HepG2 (cell line): ENCODE measurements at regions not wholly inside any gene's neighbourhood (a gene's known extent, or its start where the extent isn't known, plus 50 kb on each side); places are given as distances from the start of the nearest gene placed in this dataset.

Source experiments
- GATAD2A ChIP-seq: IDR thresholded peaks from 2 replicates; pipeline ENCODE4 v1.6.1; 2016
- KDM3A ChIP-seq: IDR thresholded peaks from 2 replicates; pipeline ENCODE4 v1.6.1; 2018; ENCODE audit warnings: low read depth, missing compliant biosample characterization
- KMT2B ChIP-seq: IDR thresholded peaks from 2 replicates; pipeline ENCODE4 v1.6.1; 2016; ENCODE audit warnings: missing genetic modification reagents, missing compliant biosample characterization
- NR2C2 ChIP-seq: sonication (generic); formaldehyde crosslinking; IDR thresholded peaks from 2 replicates; pipeline ENCODE4 v1.4.0; 2020; ENCODE audit warnings: missing genetic modification reagents, mild to moderate bottlenecking, moderate library complexity, borderline replicate concordance
- ONECUT2 ChIP-seq: sonication (generic); formaldehyde crosslinking; IDR thresholded peaks from 2 replicates; pipeline ENCODE4 v1.4.0; 2020; ENCODE audit warnings: missing genetic modification reagents
- PAF1 ChIP-seq: IDR thresholded peaks from 2 replicates; pipeline ENCODE4 v1.6.1; 2016; ENCODE audit warnings: missing genetic modification reagents, missing compliant biosample characterization
- PRPF4 ChIP-seq: fragments of 200-400 bp; formaldehyde crosslinking; IDR thresholded peaks from 2 replicates; pipeline ENCODE4 v1.6.1; 2016; ENCODE audit warnings: low read length, low read depth; ENCODE audit not compliant: poor library complexity, severe bottlenecking
- SALL1 ChIP-seq: sonication (generic); formaldehyde crosslinking; IDR thresholded peaks from 2 replicates; pipeline ENCODE4 v1.8.0; 2022; ENCODE audit warnings: mild to moderate bottlenecking, missing genetic modification reagents
- SRSF9 ChIP-seq: fragments of 200-400 bp; formaldehyde crosslinking; IDR thresholded peaks from 2 replicates; pipeline ENCODE4 v1.6.1; 2018; ENCODE audit warnings: borderline replicate concordance, mild to moderate bottlenecking, low read depth, low read length; ENCODE audit not compliant: insufficient read depth, poor library complexity, severe bottlenecking
- TBL1XR1 ChIP-seq: fragments of 150-350 bp; IDR thresholded peaks from 2 replicates; pipeline ENCODE4 v1.6.1; 2014; ENCODE audit warnings: borderline replicate concordance, low read length; ENCODE audit not compliant: partially characterized antibody
- TBP ChIP-seq: sonication (generic); formaldehyde crosslinking; IDR thresholded peaks from 2 replicates; pipeline ENCODE4 v1.5.0; 2020; ENCODE audit warnings: missing genetic modification reagents
- ZNF431 ChIP-seq: sonication (generic); formaldehyde crosslinking; IDR thresholded peaks from 2 replicates; pipeline ENCODE4 v1.9.0; 2022; ENCODE audit warnings: missing genetic modification reagents, low read depth, mild to moderate bottlenecking, borderline replicate concordance
- ZNF773 ChIP-seq: sonication (generic); formaldehyde crosslinking; IDR thresholded peaks from 2 replicates; pipeline ENCODE4 v1.4.0; 2020; ENCODE audit warnings: missing genetic modification reagents, borderline replicate concordance
- TF ChIP-seq, protein P1 (sequence below), 2 experiments: sonication (generic) in 1 of 2; formaldehyde crosslinking in 1 of 2; IDR thresholded peaks; 2 replicates each; pipeline versions ENCODE4 v1.4.0 to v1.6.1; 2018 to 2020; ENCODE audit warnings: missing genetic modification reagents in 2 of 2, borderline replicate concordance in 1 of 2, low read depth in 1 of 2, mild to moderate bottlenecking in 1 of 2, missing biosample characterization in 1 of 2
- TF ChIP-seq, protein P2 (sequence below): sonication (generic); formaldehyde crosslinking; IDR thresholded peaks from 2 replicates; pipeline ENCODE4 v1.8.1; 2023; ENCODE audit warnings: missing genetic modification reagents, mild to moderate bottlenecking, borderline replicate concordance
- TF ChIP-seq, protein P3 (sequence below): IDR thresholded peaks from 2 replicates; pipeline ENCODE4 v1.6.1; 2016; ENCODE audit warnings: low read depth, control low read depth
- TF ChIP-seq, protein P4 (sequence below): sonication (generic); formaldehyde crosslinking; conservative IDR thresholded peaks from 2 replicates; pipeline ENCODE4 v1.4.0; 2020; ENCODE audit warnings: mild to moderate bottlenecking, missing genetic modification reagents, moderate library complexity

DNA sequence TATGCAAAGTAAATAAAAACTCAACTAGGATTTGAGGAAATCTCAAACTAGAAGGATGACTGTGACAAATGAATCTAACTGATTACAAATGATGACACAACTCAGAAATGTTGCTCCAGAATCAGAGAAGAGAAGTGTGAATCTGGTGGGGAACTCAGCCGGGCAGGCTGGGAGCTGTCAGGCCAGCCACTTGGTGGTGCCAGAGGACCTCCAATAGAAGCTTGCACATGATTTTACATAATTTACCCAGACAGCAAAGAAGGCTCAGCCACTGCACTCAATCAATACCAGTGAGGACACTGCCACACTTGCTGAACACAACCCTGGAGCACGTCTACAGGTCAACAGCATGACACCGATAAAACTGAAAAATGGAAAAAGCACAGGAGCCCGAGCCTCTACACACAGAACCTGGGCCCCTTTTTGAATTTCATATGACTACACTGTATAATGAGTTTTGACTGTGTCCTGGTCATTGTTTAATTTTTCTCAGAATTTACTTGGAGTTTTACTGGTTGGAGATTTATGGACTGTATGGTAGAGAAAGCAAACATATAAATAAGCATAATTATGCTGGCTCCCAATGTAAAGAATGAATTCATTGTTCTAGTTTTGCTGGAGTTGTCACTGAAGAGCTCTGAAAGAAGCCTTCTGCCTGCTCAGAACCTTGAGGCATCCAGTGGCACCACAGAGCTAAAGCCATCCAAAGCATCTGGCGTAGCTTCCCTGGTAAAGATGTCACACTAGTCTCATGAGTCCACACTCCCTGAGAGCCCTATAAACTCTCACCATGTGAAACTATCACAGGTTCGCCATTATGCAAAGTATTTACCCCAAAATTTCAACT, 296.5 kb downstream of the THBS2 start (continued):
- TF ChIP-seq TBL1XR1 (no peak), PAF1 (CRISPR knock-in tag) (no peak), KMT2B (CRISPR knock-in tag) (no peak), SRSF9 (no peak), PRPF4 (no peak), NR2C2 (CRISPR knock-in tag) (0 out of 2 replicates have a peak, but pooled peaks have one; percentile 15), KDM3A (CRISPR knock-in tag) (no peak), SALL1 (CRISPR knock-in tag) (peak; percentile 51; the same call in 1 of the 2 replicates), ONECUT2 (CRISPR knock-in tag) (peak; percentile 68), ZNF773 (no peak), TBP (CRISPR knock-in tag) (no peak), GATAD2A (CRISPR knock-in tag) (peak; percentile 60), ZNF431 (CRISPR knock-in tag) (no peak)
- TF ChIP-seq, protein P1, sequence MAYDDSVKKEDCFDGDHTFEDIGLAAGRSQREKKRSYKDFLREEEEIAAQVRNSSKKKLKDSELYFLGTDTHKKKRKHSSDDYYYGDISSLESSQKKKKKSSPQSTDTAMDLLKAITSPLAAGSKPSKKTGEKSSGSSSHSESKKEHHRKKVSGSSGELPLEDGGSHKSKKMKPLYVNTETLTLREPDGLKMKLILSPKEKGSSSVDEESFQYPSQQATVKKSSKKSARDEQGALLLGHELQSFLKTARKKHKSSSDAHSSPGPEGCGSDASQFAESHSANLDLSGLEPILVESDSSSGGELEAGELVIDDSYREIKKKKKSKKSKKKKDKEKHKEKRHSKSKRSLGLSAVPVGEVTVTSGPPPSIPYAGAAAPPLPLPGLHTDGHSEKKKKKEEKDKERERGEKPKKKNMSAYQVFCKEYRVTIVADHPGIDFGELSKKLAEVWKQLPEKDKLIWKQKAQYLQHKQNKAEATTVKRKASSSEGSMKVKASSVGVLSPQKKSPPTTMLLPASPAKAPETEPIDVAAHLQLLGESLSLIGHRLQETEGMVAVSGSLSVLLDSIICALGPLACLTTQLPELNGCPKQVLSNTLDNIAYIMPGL (CRISPR knock-in tag; IDR thresholded peaks at IDR 0.05; ENCODE audit: borderline replicate concordance in 1 of 2, low read depth in 1 of 2), result peak in 1 of 2 experiments; percentile 58; a peak in 1 of 4 replicates
- TF ChIP-seq, protein P2, sequence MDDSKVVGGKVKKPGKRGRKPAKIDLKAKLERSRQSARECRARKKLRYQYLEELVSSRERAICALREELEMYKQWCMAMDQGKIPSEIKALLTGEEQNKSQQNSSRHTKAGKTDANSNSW (CRISPR knock-in tag), result no peak
- TF ChIP-seq, protein P3, sequence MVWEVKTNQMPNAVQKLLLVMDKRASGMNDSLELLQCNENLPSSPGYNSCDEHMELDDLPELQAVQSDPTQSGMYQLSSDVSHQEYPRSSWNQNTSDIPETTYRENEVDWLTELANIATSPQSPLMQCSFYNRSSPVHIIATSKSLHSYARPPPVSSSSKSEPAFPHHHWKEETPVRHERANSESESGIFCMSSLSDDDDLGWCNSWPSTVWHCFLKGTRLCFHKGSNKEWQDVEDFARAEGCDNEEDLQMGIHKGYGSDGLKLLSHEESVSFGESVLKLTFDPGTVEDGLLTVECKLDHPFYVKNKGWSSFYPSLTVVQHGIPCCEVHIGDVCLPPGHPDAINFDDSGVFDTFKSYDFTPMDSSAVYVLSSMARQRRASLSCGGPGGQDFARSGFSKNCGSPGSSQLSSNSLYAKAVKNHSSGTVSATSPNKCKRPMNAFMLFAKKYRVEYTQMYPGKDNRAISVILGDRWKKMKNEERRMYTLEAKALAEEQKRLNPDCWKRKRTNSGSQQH (CRISPR knock-in tag), result 0 out of 2 replicates have a peak, but pooled peaks have one; percentile 19
- TF ChIP-seq, protein P4, sequence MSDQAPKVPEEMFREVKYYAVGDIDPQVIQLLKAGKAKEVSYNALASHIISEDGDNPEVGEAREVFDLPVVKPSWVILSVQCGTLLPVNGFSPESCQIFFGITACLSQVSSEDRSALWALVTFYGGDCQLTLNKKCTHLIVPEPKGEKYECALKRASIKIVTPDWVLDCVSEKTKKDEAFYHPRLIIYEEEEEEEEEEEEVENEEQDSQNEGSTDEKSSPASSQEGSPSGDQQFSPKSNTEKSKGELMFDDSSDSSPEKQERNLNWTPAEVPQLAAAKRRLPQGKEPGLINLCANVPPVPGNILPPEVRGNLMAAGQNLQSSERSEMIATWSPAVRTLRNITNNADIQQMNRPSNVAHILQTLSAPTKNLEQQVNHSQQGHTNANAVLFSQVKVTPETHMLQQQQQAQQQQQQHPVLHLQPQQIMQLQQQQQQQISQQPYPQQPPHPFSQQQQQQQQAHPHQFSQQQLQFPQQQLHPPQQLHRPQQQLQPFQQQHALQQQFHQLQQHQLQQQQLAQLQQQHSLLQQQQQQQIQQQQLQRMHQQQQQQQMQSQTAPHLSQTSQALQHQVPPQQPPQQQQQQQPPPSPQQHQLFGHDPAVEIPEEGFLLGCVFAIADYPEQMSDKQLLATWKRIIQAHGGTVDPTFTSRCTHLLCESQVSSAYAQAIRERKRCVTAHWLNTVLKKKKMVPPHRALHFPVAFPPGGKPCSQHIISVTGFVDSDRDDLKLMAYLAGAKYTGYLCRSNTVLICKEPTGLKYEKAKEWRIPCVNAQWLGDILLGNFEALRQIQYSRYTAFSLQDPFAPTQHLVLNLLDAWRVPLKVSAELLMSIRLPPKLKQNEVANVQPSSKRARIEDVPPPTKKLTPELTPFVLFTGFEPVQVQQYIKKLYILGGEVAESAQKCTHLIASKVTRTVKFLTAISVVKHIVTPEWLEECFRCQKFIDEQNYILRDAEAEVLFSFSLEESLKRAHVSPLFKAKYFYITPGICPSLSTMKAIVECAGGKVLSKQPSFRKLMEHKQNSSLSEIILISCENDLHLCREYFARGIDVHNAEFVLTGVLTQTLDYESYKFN (CRISPR knock-in tag), result no peak
